Progenitor cell of endocrine pancreas (in vitro differentiated cells): ENCODE measurements at regions not wholly inside any gene's neighbourhood (a gene's known extent, or its start where the extent isn't known, plus 50 kb on each side); places are given as distances from the start of the nearest gene placed in this dataset.

Experiments
- DNase-seq: peaks from one replicate; pipeline ENCODE4 v3.0.0; 2021; ENCODE audit warnings: low spot score; ENCODE audit not compliant: unreplicated experiment
- H3K27ac Mint-ChIP-seq: 2 replicates; pipeline ENCODE4 v1.8.0; 2021; ENCODE audit warnings: mild to moderate bottlenecking, moderate library complexity, mixed read lengths
- H3K27me3 Mint-ChIP-seq: 2 replicates; pipeline ENCODE4 v1.8.0; 2021; ENCODE audit warnings: mixed read lengths
- H3K36me3 Mint-ChIP-seq: 2 replicates; pipeline ENCODE4 v1.8.0; 2022; ENCODE audit warnings: mixed read lengths; ENCODE audit not compliant: insufficient read depth
- H3K4me1 Mint-ChIP-seq: 2 replicates; pipeline ENCODE4 v1.8.0; 2021; ENCODE audit warnings: low read depth, mixed read lengths
- H3K4me3 Mint-ChIP-seq: 2 replicates; pipeline ENCODE4 v1.8.0; 2021; ENCODE audit warnings: low read depth, mild to moderate bottlenecking, moderate library complexity, mixed read lengths
- H3K9me3 Mint-ChIP-seq: 2 replicates; pipeline ENCODE4 v1.8.0; 2021; ENCODE audit warnings: low read depth, mixed read lengths
- CTCF ChIP-seq: fragments of 200-600 bp; sonication (generic); IDR thresholded peaks from one replicate; pipeline ENCODE4 v1.5.0; 2021; ENCODE audit warnings: antibody characterized with exemption, mild to moderate bottlenecking; ENCODE audit not compliant: unreplicated experiment

- Mint-ChIP-seq H3K9me3 (no peaks in the 10 kb centered on the region), H3K27me3 (no peaks in the 10 kb centered on the region), H3K27ac (no peak overlapping the region), H3K4me1 (peaks cover 7% of the 10 kb centered on the region), H3K4me3 (no peak overlapping the region), H3K36me3 (no peaks in the 10 kb centered on the region)
- DNase-seq = no peak
- peak; percentile 68 for TF ChIP-seq CTCF
These were observed 154.1 kb upstream of the MMS22L start for GRCh38 chr6:97437087-97437486.

GRCh38 chr6:97438011-97438671, 155.1 kb upstream of the MMS22L start:
- peaks cover 7% of the 10 kb centered on the region for H3K4me1 Mint-ChIP-seq
- no peak for TF ChIP-seq CTCF
- no peaks in the 10 kb centered on the region for H3K27me3 Mint-ChIP-seq
- DNase-seq = no peak
- no peaks in the 10 kb centered on the region for H3K36me3 Mint-ChIP-seq
- H3K9me3 Mint-ChIP-seq = no peaks in the 10 kb centered on the region
- H3K27ac Mint-ChIP-seq = no peak overlapping the region
- H3K4me3 Mint-ChIP-seq = no peak overlapping the region

GRCh38 chr6:97440590-97441176, 157.7 kb upstream of the MMS22L start:
- Mint-ChIP-seq H3K36me3 (no peaks in the 10 kb centered on the region), H3K27me3 (no peaks in the 10 kb centered on the region), H3K9me3 (no peaks in the 10 kb centered on the region), H3K4me1 (peaks cover 7% of the 10 kb centered on the region), H3K4me3 (no peak overlapping the region), H3K27ac (no peak overlapping the region)
- no peak for DNase-seq
- TF ChIP-seq CTCF = peak; percentile 58

- Mint-ChIP-seq H3K36me3 (no peaks in the 10 kb centered on the region), H3K27me3 (no peaks in the 10 kb centered on the region), H3K9me3 (no peaks in the 10 kb centered on the region), H3K4me3 (no peak overlapping the region), H3K27ac (no peak overlapping the region), H3K4me1 (peaks cover 7% of the 10 kb centered on the region)
- TF ChIP-seq CTCF = no peak
- DNase-seq = no peak
These were observed 160.5 kb upstream of the MMS22L start for GRCh38 chr6:97443408-97444080.

- no peak for TF ChIP-seq CTCF
- H3K27me3 Mint-ChIP-seq = no peaks in the 10 kb centered on the region
- H3K36me3 Mint-ChIP-seq = no peaks in the 10 kb centered on the region
- no peaks in the 10 kb centered on the region for H3K9me3 Mint-ChIP-seq
- no peak overlapping the region for H3K4me3 Mint-ChIP-seq
- peaks cover 3% of the 10 kb centered on the region for H3K4me1 Mint-ChIP-seq
- no peak overlapping the region for H3K27ac Mint-ChIP-seq
- DNase-seq = no peak
These were observed 162.4 kb upstream of the MMS22L start for GRCh38 chr6:97445407-97445806.
